Muscle layer of colon (tissue), 2 donors: ENCODE measurements at regions not wholly inside any gene's neighbourhood (a gene's known extent, or its start where the extent isn't known, plus 50 kb on each side); places are given as distances from the start of the nearest gene placed in this dataset.

Source experiments
- H3K27ac ChIP-seq: one replicate; pipeline ENCODE4 v1.7.0; 2013; ENCODE audit warnings: low read depth, mild to moderate bottlenecking, low read length, moderate library complexity
- H3K27me3 ChIP-seq, 2 donors: one replicate each; pipeline ENCODE4 v1.7.0; 2013; ENCODE audit warnings: low read length in 2 of 2, mild to moderate bottlenecking in 2 of 2; ENCODE audit not compliant: insufficient read depth in 2 of 2, control insufficient read depth in 1 of 2
- H3K36me3 ChIP-seq: one replicate; pipeline ENCODE4 v1.7.0; 2013; ENCODE audit warnings: mild to moderate bottlenecking, low read length; ENCODE audit not compliant: insufficient read depth
- H3K4me1 ChIP-seq: one replicate; pipeline ENCODE4 v1.7.0; 2013; ENCODE audit warnings: mild to moderate bottlenecking, low read length; ENCODE audit not compliant: insufficient read depth
- H3K4me3 ChIP-seq, 2 donors: one replicate each; pipeline ENCODE4 v1.7.0; 2013; ENCODE audit warnings: low read length in 2 of 2, low read depth in 1 of 2, mild to moderate bottlenecking in 1 of 2, moderate library complexity in 1 of 2
- H3K9ac ChIP-seq: one replicate; pipeline ENCODE4 v1.7.0; 2013; ENCODE audit warnings: low read length
- H3K9me3 ChIP-seq: one replicate; pipeline ENCODE4 v1.7.0; 2013; ENCODE audit warnings: mild to moderate bottlenecking, low read length
- donor health status: abdominal sarcoma.
- donor health status: Adenocarcinoma of cecum.

DNA sequence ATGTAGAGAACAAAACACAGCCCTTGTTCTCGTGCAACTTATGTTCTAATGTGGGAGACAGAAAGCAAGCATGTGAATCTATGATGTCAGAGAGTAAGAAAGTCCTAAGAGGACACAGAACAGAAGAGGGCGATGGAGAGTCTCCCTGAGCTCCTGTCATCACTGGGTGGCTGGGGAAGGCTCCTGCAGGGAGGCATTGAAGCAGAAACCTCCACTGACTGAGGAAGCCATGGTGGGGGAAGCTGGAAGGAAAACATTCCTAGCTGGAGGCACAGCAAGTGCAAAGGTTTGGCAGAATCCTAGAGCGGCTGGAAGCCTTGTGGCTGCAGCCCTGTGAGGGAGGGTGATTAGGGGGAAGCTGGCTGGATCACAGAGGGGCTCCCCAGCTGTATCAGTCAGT lies 248.0 kb downstream of the CDH26 start:
- H3K9me3 ChIP-seq = no peaks in the 10 kb centered on the region
- no peaks in the 10 kb centered on the region for H3K27me3 ChIP-seq
- no peak overlapping the region for H3K4me3 ChIP-seq
- no peaks in the 10 kb centered on the region for H3K4me1 ChIP-seq
- H3K9ac ChIP-seq = no peak overlapping the region
- H3K27ac ChIP-seq = no peak overlapping the region
- no peaks in the 10 kb centered on the region for H3K36me3 ChIP-seq

GRCh38 chr20:60209048-60209447 lies 250.8 kb downstream of the CDH26 start:
- no peaks in the 10 kb centered on the region for H3K27me3 ChIP-seq
- no peaks in the 10 kb centered on the region for H3K4me1 ChIP-seq
- no peaks in the 10 kb centered on the region for H3K9me3 ChIP-seq
- H3K36me3 ChIP-seq = no peaks in the 10 kb centered on the region
- no peak overlapping the region for H3K27ac ChIP-seq
- no peak overlapping the region for H3K4me3 ChIP-seq
- no peak overlapping the region for H3K9ac ChIP-seq

GRCh38 chr20:60210779-60211617 lies 252.8 kb downstream of the CDH26 start:
- H3K9me3 ChIP-seq = no peaks in the 10 kb centered on the region
- no peak overlapping the region for H3K27ac ChIP-seq
- H3K27me3 ChIP-seq = no peaks in the 10 kb centered on the region
- no peaks in the 10 kb centered on the region for H3K4me1 ChIP-seq
- no peak overlapping the region for H3K9ac ChIP-seq
- H3K36me3 ChIP-seq = no peaks in the 10 kb centered on the region
- H3K4me3 ChIP-seq = no peak overlapping the region

DNA sequence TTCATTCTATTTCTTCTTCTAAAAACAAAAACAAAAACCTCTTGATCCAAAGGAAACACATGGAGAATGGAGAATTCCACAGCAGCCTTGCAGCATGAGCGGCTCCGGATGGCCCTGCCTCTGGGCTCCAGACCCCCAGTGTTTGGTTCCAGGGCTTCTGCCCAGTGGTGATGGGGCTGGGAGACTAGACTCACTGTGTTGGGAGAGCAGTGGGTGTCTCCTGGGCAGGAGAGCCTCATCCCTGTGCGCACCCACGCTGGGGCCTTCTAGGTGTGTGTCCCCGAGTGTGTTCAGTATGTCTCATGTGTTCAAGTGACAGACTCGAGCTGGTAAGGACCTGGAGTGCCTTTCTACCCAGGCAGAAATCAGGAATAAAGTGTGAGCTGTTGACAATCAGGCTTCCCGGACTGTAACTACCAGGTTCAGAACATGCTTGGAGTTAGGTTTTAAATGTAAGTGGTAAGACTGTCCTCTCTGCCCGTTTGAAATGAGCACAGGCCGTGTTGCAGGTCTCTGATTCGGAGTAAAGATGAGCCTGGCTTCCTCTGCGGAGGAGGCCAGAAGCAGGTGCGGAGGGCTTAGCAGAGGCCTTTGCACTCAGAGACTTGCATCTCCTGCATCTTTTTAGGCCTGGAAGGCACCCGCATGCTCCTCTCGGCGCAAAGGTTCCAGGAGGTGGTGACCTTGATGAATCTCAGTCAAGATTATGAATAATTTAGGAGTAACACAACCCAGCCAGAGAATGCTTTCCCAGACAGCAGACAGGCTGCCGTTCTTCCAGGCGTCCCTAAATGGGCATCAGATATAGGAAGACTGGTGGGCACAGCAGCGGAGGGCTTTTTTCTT lies 253.6 kb downstream of the CDH26 start:
- H3K9ac ChIP-seq = no peak overlapping the region
- no peaks in the 10 kb centered on the region for H3K36me3 ChIP-seq
- H3K9me3 ChIP-seq = no peaks in the 10 kb centered on the region
- no peaks in the 10 kb centered on the region for H3K4me1 ChIP-seq
- no peaks in the 10 kb centered on the region for H3K27me3 ChIP-seq
- H3K4me3 ChIP-seq = no peak overlapping the region
- no peak overlapping the region for H3K27ac ChIP-seq

DNA sequence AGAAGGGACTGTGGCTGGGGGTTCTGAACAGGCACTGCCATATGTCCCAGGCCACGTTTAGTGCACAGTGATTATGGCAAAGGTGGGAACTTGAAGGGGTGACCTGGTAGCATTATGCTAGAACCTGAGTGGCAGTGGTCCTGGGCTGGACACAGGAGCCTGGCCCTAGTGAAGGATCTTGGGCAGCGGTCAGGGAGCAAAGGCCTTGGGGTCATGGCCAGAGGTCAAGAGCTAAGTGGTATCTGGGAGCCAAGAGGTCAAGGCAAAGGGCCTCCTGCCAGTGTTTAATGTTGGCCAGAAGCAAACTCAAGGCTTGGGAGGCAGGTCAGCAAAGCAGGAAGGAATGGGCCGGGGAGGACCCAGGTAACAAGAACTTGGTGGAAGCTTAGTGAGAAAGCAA lies 254.5 kb downstream of the CDH26 start:
- no peaks in the 10 kb centered on the region for H3K36me3 ChIP-seq

GRCh38 chr20:60213126-60213893 lies 255.1 kb downstream of the CDH26 start:
- Histone ChIP-seq H3K9ac (no peak overlapping the region), H3K27me3 (peaks cover 0 to 3% of the 10 kb centered on the region in 2 donors), H3K27ac (no peak overlapping the region), H3K36me3 (no peaks in the 10 kb centered on the region), H3K9me3 (no peaks in the 10 kb centered on the region), H3K4me3 (no peak overlapping the region), H3K4me1 (no peaks in the 10 kb centered on the region)

More for the DNA sequence above, 254.5 kb downstream of the CDH26 start:
- no peak overlapping the region for H3K4me3 ChIP-seq
- no peaks in the 10 kb centered on the region for H3K4me1 ChIP-seq
- no peak overlapping the region for H3K27ac ChIP-seq
- no peaks in the 10 kb centered on the region for H3K9me3 ChIP-seq
- H3K27me3 ChIP-seq = peaks cover 0 to 3% of the 10 kb centered on the region in 2 donors
- H3K9ac ChIP-seq = no peak overlapping the region

DNA sequence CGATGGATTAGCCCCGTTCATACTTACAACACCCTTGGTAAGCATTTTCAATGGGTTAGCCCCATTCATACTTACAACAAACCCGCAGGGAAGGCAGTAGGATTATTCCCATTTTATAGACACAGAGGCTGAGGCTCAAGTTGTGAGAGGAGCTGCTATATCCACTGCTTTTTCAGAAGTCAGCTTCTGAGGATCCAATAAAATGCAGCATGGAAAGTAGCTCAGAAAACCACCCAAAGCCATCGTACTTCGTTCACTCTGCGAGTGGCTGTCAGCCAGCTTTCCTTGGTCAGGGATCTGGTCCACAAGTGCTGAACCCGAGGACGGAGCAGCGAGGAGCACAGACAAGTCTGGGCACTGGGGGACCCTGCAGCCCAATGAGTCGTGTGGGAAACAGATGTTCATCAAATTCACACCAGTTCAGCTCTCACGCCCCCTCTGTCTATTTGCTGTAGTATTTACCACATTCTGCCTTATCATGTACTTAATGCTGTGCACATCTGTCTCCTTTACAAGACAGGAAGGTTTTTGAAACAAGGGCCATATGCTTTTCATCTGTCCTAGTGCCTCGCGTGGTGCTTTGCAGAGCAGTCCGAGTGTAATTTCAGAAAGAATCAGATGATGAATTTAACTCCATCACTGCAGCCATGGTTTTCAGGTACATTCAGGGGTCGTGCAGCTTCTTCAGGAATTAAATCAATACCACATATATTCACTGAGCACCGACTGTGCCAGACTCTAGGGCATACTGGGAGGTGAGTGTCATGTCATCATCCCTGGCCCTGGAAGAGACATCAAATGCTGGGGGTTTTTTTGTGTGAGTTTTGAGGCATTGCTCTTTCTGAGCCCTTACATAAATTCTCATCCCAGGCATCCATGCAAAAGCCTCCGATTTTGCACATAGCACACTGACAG lies 256.9 kb downstream of the CDH26 start:
- Histone ChIP-seq H3K36me3 (no peaks in the 10 kb centered on the region), H3K9me3 (no peaks in the 10 kb centered on the region), H3K27me3 (peaks cover 3 to 4% of the 10 kb centered on the region in 2 donors), H3K9ac (no peak overlapping the region), H3K4me1 (no peaks in the 10 kb centered on the region), H3K27ac (no peak overlapping the region), H3K4me3 (no peak overlapping the region)

GRCh38 chr20:60215816-60216730 lies 257.9 kb downstream of the CDH26 start:
- no peak overlapping the region for H3K9ac ChIP-seq
- no peak overlapping the region for H3K27ac ChIP-seq
- no peaks in the 10 kb centered on the region for H3K9me3 ChIP-seq
- peaks cover 3 to 6% of the 10 kb centered on the region in 2 donors for H3K27me3 ChIP-seq
- no peak overlapping the region for H3K4me3 ChIP-seq
- no peaks in the 10 kb centered on the region for H3K36me3 ChIP-seq
- no peaks in the 10 kb centered on the region for H3K4me1 ChIP-seq

GRCh38 chr20:60219231-60219630 lies 261.0 kb downstream of the CDH26 start:
- no peak overlapping the region for H3K27ac ChIP-seq

More at GRCh38 chr20:60219231-60219630, 261.0 kb downstream of the CDH26 start:
- no peaks in the 10 kb centered on the region for H3K9me3 ChIP-seq
- H3K4me1 ChIP-seq = no peaks in the 10 kb centered on the region
- no peaks in the 10 kb centered on the region for H3K36me3 ChIP-seq
- H3K9ac ChIP-seq = no peak overlapping the region
- no peak overlapping the region for H3K4me3 ChIP-seq
- peaks cover 3 to 6% of the 10 kb centered on the region in 2 donors for H3K27me3 ChIP-seq
